ENCODE measurements at regions not wholly inside any gene's neighbourhood (a gene's known extent, or its start where the extent isn't known, plus 50 kb on each side); places are given as distances from the start of the nearest gene placed in this dataset.

DNA sequence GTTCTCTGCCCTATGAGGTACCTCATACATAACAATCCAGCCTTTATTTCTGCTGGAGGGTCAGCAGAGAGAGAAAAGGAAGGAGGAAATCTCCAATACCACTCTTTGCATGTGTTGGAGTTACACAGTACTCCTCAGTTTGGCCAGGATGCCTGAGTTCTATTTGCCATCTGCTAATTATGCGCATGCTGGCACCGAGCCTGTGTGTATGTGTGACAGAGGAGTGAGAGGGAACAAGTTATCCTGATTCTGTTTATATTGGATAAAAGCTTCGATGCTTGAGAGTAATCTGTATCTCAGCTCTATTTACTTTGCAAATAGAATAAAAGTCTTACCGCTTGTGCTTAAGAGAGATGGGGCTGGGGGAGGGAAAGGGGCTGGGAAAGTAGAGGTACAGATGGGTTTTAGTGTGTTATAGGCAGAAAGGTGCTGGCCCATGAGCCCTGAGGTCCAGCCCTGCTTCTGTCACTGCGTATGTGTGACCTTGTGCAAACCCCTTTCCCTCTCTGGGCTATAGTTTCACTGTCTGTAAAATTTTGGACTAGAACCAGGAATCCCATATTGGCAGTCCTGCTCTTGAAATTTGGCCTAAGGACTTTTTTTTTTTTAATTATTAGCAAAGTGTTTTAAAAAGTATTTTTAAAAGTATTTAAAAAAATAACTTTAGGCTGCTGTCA is 54.5 kb upstream of the PLXNA2 start:
- no peak for DNase-seq (ENCODE audit: low spot score)
- intact Hi-C loops (cut with DNase I): no loop called here

DNA sequence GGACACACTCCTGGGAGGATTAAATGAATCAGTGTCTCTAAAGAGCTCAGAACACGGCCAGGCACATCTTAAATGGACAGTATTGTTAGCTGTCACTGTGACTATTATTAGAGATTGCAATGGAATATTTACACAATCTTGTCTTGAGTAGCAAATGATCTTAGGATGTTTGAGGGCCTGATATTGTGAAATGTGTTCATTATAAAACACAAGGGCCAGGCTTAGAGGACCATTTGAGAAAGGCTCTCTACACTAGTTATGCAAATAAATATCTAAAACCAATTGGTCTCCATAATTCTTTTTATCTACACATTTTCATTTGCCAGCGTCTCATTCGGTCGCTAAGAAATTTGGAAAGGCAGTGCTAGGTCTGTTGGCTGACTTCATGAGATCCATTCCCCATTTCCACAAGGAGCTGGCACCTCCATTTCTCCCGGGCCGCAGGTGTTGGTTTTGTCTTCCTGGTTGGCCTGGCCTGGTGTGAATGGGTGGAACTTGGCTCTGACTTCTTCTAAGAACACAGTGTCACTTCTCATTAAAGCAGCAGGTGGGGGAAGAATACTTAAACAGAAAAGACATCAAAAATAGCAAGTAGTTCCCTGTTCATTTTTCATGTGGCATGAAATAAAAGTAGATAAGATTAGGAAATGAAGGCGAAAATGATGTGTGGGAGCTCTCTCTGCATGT is 56.0 kb upstream of the PLXNA2 start:
- DNase-seq (ENCODE audit: low spot score): no peak
- intact Hi-C loops (cut with DNase I): no loop called here

DNA sequence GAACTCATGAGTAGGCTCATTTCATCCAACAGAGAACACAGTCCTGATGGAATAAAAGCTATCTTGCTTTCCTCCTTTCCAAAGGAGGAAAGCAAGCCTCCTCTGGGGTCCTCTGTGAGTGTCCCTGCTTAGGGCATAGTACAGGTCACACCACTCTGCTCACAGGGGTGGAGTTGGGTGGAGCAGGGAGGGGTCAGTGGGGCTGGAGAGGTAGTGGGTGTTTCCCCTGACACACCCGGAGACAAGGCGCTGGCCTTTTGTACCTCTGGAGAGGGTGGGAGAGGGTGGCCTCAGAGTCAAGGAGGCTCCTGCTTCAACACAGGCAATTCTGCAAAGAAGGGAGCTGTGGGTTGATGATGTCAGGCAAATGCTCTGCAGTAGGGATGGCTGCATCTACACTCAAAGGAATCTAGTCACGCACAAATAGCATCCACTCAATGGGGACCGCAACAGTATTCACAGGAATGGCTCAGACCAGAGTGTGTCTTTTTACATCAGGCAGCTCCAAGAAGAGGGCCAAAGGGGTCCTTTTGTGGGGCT is 58.6 kb upstream of the PLXNA2 start:
- intact Hi-C loops (cut with DNase I): no loop called here

DNA sequence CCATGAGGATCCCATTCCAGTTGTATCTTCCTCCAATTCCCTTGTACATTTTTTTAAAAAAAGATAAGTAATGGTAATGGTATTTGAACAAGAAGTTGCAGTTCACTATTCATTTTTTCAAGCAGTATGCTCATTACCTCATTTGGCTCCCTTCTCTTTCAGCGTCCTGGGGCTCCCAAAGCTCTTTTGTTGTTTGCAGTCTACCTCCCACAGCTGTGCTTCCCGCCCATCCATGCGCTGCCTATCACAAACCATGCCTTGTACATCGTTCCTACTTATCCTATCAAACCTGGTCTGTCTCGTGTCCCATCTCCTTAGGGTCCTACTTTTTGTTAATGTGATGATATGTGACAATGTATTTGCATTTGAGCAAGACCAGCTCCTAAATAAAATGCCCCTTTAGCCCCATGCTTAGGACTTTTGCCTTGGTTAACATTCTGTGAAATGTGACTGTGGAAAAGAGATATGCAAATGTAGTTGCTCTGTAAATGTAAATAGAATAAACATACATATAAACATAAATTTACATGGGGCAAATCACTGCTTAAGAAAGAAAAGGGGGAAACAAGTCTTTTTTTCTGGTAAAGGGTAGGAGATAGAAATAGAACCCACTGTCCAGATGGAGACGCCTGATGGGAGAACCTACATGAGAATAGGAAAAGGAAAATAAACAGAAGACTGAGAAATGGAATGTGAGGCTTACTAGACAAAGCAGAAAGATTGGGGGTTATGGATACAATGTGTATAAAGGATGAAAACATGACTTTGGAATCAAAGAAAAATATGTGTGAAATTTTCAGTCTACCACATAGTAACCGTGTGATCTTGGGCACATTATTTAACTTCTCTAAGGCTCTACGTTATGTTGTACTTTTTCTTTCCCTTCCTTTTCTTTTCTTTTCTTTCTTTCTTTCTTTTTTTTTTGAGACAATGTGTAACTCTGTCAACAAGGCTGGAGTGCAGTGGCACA is 59.8 kb upstream of the PLXNA2 start:
- no peak for DNase-seq (ENCODE audit: low spot score)
- intact Hi-C loops (cut with DNase I): no loop called here

More for the DNA sequence above, 58.6 kb upstream of the PLXNA2 start:
- no peak for DNase-seq (ENCODE audit: low spot score)

DNA sequence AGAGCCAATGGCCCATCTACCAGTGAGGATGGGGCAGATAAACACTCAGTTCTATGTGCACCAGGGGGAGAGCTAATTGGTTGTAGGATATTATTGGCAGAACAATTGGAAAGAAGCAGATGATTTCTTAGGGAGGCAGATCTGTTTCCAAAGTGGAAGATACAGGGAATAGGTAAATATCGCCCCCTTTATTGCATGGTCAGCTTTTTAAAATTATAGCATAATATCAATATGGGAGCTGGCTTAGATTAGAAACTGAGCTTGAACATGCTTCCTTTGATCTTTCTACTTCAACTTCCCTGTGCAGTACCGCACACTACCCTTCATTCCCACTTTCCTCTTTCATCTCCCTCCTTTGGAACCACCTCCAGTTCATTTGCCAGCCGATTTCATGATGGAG is 64.0 kb upstream of the PLXNA2 start:
- no peak for DNase-seq (ENCODE audit: low spot score)
- intact Hi-C loops (cut with DNase I): no loop called here

DNA sequence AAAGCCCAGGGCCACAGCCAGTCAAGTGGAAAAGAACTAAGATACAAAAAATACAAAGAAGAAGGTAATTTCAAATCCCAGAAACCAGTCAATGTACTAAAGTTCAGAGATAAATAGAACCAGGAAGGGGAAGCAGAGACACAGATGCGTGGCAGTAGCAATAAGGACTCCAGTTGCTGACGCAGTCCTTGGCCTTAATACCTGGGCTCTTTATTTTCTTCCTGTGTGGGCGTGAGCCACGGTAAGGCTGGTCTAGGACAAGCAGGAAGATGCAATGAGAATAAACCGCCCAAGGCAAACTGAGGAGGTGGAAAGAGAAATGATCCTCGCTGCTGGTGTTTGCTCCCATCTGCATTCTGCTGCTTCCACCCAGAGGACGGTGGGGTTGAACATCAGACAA is 65.6 kb upstream of the PLXNA2 start:
- intact Hi-C loops (cut with DNase I): no loop called here
- DNase-seq (ENCODE audit: low spot score): no peak

DNA sequence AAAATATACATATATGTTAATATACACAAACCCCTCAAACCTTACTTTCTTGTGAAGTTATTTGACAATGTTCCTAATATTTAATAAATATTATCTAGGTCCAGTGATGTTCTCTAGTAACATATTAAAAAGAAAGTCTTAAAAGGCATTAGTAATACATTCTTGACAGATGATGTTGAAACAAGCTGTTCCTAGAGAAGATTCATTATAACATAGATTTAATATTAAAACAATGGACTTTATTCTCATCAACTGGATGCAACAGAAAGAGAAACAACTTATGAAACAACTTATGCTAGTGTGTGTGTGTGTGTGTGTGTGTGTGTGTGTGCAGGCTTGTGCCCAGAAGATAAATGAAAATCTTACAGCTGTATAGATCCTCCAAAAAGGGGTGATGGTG is 68.5 kb upstream of the PLXNA2 start:
- intact Hi-C loops (cut with DNase I): no loop called here
- no peak for DNase-seq (ENCODE audit: low spot score)

DNA sequence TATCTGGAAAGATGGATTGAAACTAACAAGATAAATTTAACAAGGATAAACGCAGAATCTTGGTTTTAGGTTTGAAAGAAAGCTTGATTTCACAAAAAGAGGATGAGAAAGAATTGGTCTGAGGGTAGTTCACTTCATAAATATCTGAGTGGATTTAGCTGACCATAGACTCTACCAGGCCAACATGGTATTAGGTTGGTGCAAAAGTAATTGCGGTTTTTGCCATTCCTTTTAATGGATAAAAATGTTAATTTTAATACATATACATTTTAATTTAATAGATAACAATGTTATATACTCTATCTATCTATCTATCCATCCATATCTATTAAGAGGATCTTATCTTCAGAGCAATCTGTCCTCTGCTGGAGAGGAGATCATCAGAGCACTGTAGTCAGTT is 70.2 kb upstream of the PLXNA2 start:
- intact Hi-C loops (cut with DNase I): no loop called here
- no peak for DNase-seq (ENCODE audit: low spot score)

DNA sequence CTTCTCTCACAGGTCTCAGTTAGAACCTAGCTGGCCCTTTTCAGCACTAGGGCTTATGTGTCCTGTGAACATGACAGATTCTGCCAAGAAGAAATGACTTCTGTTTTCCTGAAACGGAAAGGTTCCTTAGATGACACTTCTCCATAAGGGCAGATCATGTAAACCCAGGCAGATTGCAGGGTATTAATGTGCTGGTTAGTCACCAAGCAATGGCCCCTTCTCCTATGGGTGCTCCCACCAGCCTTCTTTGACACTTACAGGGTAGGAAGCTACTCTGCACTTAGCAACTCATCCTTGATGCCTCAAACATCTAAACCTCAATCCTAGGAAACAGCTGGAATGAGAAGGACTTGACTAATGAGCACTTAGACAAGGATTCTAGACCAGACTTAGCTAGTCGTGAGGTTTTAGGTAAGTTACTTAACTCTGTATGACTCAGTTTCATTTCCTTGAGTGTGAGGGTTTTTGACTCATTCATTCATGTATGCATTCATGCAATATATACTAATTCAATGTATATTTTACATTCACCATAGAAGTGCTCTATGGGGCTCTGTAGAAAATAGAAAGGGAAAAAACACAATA is 74.1 kb upstream of the PLXNA2 start:
- intact Hi-C loops (cut with DNase I): no loop called here
- no peak for DNase-seq (ENCODE audit: low spot score)

DNA sequence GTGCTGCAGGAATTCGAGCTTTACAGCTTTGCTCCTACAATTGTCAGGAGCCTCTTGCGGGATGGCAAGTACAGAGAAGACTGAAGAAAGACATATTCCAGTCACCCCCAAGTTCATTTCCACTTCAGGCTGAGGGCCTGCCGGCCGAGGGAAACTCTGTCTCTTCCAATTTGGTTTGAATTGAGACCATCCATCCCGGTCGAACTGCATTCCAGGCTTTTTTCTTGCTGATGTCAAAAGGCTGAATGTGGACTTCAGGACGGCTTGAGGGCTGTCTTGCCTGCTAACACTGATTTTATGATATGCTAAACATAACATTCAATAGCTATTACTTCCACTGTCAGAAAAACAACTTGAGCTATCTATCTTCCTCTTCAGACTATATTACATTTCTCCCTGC is 79.8 kb upstream of the PLXNA2 start:
- intact Hi-C loops (cut with DNase I): no loop called here

DNA sequence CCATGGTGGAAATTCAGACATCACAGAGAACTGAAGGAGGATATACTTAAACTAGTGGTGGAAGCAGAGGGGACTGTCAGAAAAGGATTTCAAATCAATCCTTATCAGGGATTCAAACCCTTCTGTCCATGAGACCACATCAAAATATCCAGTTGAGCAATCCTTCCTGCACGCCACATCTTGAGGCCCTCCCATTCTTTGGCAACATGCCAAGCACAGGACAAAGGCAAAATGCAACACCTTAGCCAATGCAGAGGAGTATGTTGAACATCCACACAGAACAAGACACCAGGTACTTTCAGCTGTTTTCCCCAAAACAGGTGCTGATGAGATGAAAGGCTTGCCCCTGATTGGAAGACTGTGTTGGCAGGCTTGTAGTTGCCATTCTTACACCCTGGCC is 81.8 kb upstream of the PLXNA2 start:
- no peak for DNase-seq (ENCODE audit: low spot score)
- intact Hi-C loops (cut with DNase I): no loop called here

More for the DNA sequence above, 79.8 kb upstream of the PLXNA2 start:
- DNase-seq (ENCODE audit: low spot score): no peak

DNA sequence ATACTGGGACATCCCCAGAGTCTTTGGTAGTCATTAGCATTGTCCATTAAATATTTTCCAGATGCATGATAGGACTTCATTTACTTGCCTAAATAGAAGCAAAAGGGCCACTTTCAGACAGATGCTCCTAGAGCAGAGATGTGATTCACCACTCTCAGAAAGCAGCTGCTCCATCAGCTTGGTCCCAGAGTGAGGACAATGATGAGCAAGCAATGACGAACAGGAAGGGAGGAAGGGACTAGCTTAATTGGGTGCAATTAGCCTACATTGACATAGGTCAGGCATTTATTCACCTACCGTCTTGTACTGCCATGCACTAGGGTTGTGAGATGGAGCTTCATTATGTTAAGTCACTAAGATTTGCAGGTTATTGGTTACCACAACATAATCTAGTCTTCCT is 85.1 kb upstream of the PLXNA2 start:
- intact Hi-C loops (cut with DNase I): no loop called here
- no peak for DNase-seq (ENCODE audit: low spot score)

DNA sequence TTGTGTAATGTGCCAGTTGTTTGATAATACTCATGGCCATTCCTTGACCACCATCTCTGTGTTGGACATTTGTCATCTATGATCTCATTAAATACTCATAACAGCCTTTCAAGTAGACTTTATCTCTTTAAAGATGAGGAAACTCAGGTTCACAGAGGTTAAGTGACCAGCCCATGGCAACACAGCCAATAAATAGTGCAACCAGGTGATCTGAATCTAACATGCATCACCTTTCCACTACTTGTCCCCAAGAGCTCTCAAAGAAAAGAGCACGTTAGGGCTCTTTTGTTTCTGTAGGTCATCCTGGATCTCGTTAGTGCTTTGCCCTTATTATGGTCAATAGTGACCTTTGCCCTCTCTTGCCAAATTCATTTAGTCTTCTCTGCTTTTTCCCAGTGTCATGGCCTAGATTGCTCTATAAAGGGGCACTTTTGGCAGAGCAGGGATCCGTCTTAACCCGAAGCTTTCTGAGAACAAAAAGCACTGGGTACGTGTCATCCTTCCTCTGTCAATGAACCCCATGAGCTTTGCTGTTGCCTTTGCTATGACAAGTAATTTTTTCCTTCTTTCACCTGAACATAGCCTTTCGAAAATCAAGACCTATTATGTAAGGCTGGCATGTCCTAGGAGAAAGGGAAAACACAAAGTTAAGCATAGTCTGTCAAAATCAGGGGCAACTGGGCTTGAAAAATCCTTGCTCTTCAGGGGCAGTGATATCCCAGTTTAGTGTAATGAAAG is 88.0 kb upstream of the PLXNA2 start:
- no peak for DNase-seq (ENCODE audit: low spot score)
- intact Hi-C loops (cut with DNase I): no loop called here

DNA sequence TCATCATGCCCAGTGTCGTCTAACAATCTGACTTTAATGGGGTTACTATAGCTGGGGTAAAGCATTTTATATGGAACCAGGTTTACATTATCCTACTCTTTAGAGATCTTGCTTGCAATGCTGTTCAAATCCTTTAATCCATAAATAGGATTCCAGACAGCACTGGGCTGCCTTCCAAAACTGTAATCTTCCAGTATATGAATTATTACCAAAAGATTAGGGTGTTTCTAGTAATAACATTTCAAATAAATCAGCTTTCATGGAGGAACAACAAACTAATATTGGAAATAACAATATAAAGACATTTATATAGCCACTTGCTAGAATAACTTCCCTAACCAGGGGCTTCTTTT is 88.6 kb upstream of the PLXNA2 start:
- intact Hi-C loops (cut with DNase I): no loop called here
- no peak for DNase-seq (ENCODE audit: low spot score)

DNA sequence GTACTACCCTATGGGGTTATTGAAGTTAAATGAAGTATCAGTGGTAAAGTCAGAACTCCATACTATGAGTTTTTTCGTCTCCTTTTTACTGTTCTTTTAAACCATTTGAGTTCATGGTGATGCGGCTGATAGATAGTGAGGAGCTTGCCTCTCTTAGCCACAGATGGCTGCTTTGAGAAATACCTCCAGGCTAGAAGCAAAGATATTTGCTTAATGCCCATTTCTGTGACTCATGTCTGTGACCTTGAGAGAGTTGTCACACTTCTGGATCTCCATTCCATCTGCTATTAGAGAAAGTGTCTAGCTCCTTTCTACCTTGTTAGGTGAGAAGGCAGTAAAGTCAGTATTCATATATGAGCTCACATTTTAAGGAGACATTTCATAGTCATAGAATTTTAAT is 89.5 kb upstream of the PLXNA2 start:
- intact Hi-C loops (cut with DNase I): no loop called here
- DNase-seq (ENCODE audit: low spot score): no peak

DNA sequence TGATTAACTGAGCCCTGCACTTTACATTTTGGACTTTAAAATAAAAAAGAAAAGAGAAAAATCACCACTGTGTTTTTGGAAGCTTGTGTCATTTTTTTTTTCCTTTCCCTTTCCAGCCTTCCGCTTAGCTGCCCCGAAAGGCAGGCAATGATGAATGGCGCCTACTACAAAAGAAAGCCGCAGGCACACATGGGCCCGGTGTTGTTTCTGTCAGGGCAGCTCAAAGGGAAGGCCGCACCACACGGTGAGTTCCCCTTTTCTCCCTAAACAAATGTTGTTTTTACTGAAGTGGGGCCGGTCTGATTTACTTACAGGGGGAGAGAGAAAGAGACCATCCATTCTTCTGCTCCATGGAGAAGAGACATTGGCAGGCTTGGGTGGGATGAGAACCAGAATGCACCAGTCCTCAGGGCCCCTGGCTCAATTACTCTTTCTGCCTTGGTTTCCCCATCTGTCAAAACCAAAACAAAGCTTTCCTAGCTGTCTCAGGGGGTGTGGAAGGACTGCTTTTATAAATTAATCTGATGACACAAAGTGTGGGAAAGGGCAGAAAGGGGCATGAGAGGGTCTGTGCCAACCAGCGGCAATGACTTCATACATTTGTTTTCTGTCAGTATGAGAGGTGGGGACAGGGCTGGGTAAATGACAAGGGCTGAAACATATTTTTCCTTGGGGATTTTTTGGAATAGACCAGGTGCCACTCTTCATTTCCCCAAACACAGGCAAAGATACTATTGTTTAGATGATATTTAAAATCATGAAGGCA is 91.4 kb upstream of the PLXNA2 start:
- intact Hi-C loops (cut with DNase I): no loop called here
- no peak for DNase-seq (ENCODE audit: low spot score)

DNA sequence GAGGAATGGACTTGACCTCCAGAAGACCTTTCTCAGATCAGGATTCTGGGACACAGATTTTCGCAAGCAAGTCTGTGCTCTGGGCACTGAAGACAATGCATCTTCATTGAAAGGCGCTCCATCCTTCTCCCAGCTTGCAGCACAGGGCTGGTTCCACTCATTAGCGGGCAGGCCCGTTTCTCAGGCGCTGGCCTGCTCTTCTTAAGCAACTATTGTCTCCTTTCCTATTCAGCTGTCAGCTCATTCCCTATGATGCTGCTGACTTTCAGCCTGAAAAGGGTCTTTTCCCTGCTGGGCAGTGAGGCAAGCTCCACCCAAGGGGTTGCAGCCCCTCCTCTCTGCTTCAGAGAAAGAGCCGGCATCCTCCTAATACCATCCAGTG is 91.9 kb upstream of the PLXNA2 start:
- intact Hi-C loops (cut with DNase I): no loop called here

DNA sequence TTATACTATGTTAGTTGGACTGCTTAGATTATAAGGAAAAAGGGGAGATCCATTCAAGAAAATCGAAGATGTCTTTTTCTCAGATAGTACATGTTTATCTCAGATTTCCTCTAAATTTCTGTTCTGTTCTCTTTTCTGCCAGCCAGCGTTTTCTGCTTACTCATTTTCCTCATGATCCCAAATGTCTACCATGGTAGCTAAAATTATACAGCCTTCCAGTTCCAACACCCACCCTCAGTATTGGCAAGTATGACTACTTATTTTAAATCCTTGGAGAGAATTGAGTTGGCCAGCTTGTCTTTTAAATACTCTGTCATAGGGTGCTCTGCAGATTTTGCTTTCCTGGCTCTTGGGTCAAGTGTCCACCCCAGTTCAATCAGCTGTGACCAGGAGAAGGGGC is 95.7 kb upstream of the PLXNA2 start:
- intact Hi-C loops (cut with DNase I): no loop called here
- DNase-seq (ENCODE audit: low spot score): no peak

More for the DNA sequence above, 91.9 kb upstream of the PLXNA2 start:
- DNase-seq (ENCODE audit: low spot score): no peak

DNA sequence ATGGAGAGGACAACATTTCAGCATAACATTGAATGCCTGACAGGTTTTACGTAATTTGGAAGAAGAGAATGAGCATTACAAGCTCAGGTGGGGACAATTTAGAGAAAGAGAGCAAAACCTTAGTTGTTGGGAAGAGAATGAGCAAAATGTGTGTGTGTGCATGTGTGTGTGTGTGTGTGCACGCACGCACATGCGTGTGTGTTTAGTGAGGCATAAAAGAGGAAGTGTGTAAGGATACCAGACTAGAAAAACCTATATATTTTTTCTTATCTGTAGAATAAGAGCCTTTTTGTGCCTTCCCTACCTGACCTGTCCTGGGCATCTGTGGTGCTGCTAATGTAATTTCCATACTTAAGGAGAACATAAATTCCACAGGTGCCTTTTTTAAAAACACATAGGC is 99.0 kb upstream of the PLXNA2 start:
- intact Hi-C loops (cut with DNase I): no loop called here

More for the DNA sequence above, 99.0 kb upstream of the PLXNA2 start:
- no peak for DNase-seq (ENCODE audit: low spot score)

Measured in cardiac septum (tissue), 1 donor.